H9 (cell line): ENCODE measurements at regions not wholly inside any gene's neighbourhood (a gene's known extent, or its start where the extent isn't known, plus 50 kb on each side); places are given as distances from the start of the nearest gene placed in this dataset.

Experiments
- DNase-seq: peaks from one replicate; pipeline ENCODE4 v3.0.0-alpha.2; 2017
- H2AFZ ChIP-seq: one replicate; pipeline ENCODE4 v1.6.1; 2013; ENCODE audit warnings: mild to moderate bottlenecking, low read length, control low read depth, moderate library complexity
- H2AK5ac ChIP-seq: 2 replicates; pipeline ENCODE4 v1.6.1; 2013; ENCODE audit warnings: low read length, control low read depth, mixed read lengths; ENCODE audit not compliant: insufficient read length
- H2BK120ac ChIP-seq: one replicate; pipeline ENCODE4 v1.6.1; 2013; ENCODE audit warnings: low read depth, mild to moderate bottlenecking, low read length, control low read depth, inconsistent platforms; ENCODE audit not compliant: poor library complexity, severe bottlenecking
- H2BK12ac ChIP-seq: 2 replicates; pipeline ENCODE4 v1.6.1; 2013; ENCODE audit warnings: low read length, control low read depth, mixed read lengths, low read depth; ENCODE audit not compliant: insufficient read length
- H2BK15ac ChIP-seq: 2 replicates; pipeline ENCODE4 v1.6.1; 2013; ENCODE audit warnings: low read depth, low read length, control low read depth
- H2BK20ac ChIP-seq: one replicate; pipeline ENCODE4 v1.6.1; 2013; ENCODE audit warnings: low read depth, mild to moderate bottlenecking, low read length, control low read depth, inconsistent platforms; ENCODE audit not compliant: poor library complexity, severe bottlenecking
- H2BK5ac ChIP-seq: 2 replicates; pipeline ENCODE4 v1.6.1; 2013; ENCODE audit warnings: low read length, control low read depth, mixed read lengths; ENCODE audit not compliant: insufficient read length
- H3K14ac ChIP-seq: 2 replicates; pipeline ENCODE4 v1.6.1; 2013; ENCODE audit warnings: low read length, control low read depth; ENCODE audit not compliant: insufficient read depth
- H3K18ac ChIP-seq: 2 replicates; pipeline ENCODE4 v1.6.1; 2013; ENCODE audit warnings: low read depth, mild to moderate bottlenecking, mixed read lengths, low read length, control low read depth; ENCODE audit not compliant: insufficient read length
- H3K23ac ChIP-seq: 2 replicates; pipeline ENCODE4 v1.6.1; 2013; ENCODE audit warnings: low read length, control low read depth, mixed read lengths, low read depth; ENCODE audit not compliant: insufficient read length
- H3K23me2 ChIP-seq: 2 replicates; pipeline ENCODE4 v1.6.1; 2013; ENCODE audit warnings: low read depth, mild to moderate bottlenecking, mixed read lengths, low read length, control low read depth; ENCODE audit not compliant: insufficient read length, poor library complexity, severe bottlenecking
- H3K27ac ChIP-seq: 2 replicates; pipeline ENCODE4 v1.5.1; 2013; ENCODE audit warnings: low read length, control low read depth, mixed read lengths, low read depth; ENCODE audit not compliant: insufficient read length
- H3K27me3 ChIP-seq: 2 replicates; pipeline ENCODE4 v1.6.1; 2013; ENCODE audit warnings: low read length, control low read depth, inconsistent platforms; ENCODE audit not compliant: insufficient read depth
- H3K4ac ChIP-seq: 2 replicates; pipeline ENCODE4 v1.6.1; 2013; ENCODE audit warnings: low read depth, mild to moderate bottlenecking, control low read depth, inconsistent platforms, low read length, moderate library complexity
- H3K4me1 ChIP-seq: 2 replicates; pipeline ENCODE4 v1.6.1; 2013; ENCODE audit warnings: low read length, control low read depth, inconsistent platforms; ENCODE audit not compliant: insufficient read depth
- H3K4me2 ChIP-seq: 2 replicates; pipeline ENCODE4 v1.6.1; 2013; ENCODE audit warnings: low read length, control low read depth, mixed read lengths; ENCODE audit not compliant: insufficient read length, insufficient read depth
- H3K56ac ChIP-seq: 2 replicates; pipeline ENCODE4 v1.6.1; 2013; ENCODE audit warnings: low read depth, mild to moderate bottlenecking, mixed read lengths, low read length, control low read depth; ENCODE audit not compliant: insufficient read length
- H3K79me1 ChIP-seq: 2 replicates; pipeline ENCODE4 v1.6.1; 2013; ENCODE audit warnings: low read depth, mild to moderate bottlenecking, moderate library complexity, low read length, control low read depth, inconsistent platforms; ENCODE audit not compliant: insufficient read depth, poor library complexity, severe bottlenecking
- H3K79me2 ChIP-seq: 2 replicates; pipeline ENCODE4 v1.6.1; 2013; ENCODE audit warnings: low read length, control low read depth, inconsistent platforms; ENCODE audit not compliant: insufficient read depth
- H3K9ac ChIP-seq: 2 replicates; pipeline ENCODE4 v1.6.1; 2013; ENCODE audit warnings: low read length, control low read depth, mixed read lengths; ENCODE audit not compliant: insufficient read length; ENCODE audit errors: extremely low read depth
- H3K9me3 ChIP-seq: one replicate; pipeline ENCODE4 v1.6.1; 2013; ENCODE audit warnings: low read depth, low read length, inconsistent platforms; ENCODE audit not compliant: control insufficient read depth
- H3T11ph ChIP-seq: one replicate; pipeline ENCODE4 v1.6.1; 2013; ENCODE audit warnings: mild to moderate bottlenecking, low read length, control low read depth, inconsistent platforms
- H4K20me1 ChIP-seq: one replicate; pipeline ENCODE4 v1.6.1; 2013; ENCODE audit not compliant: control insufficient read depth, insufficient read length, insufficient read depth
- H4K5ac ChIP-seq: 2 replicates; pipeline ENCODE4 v1.6.1; 2013; ENCODE audit warnings: low read depth, mild to moderate bottlenecking, mixed read lengths, low read length, control low read depth; ENCODE audit not compliant: insufficient read length
- H4K8ac ChIP-seq: replicated peaks from 2 replicates; pipeline ENCODE4 v1.6.1; 2013; ENCODE audit warnings: low read length, control low read depth, mixed read lengths, low read depth; ENCODE audit not compliant: insufficient read length
- H4K91ac ChIP-seq: 2 replicates; pipeline ENCODE4 v1.6.1; 2013; ENCODE audit warnings: low read depth, mild to moderate bottlenecking, moderate library complexity, mixed read lengths, low read length, control low read depth; ENCODE audit not compliant: insufficient read length
- H3K27ac Mint-ChIP-seq, 3 experiments: 2 replicates in 2 of 3; 3 replicates in 1 of 3; pipeline ENCODE4 v1.8.0; 2020 to 2021; ENCODE audit warnings: mixed read lengths in 3 of 3, mild to moderate bottlenecking in 1 of 3, moderate library complexity in 1 of 3
- H3K27me3 Mint-ChIP-seq: 2 replicates; pipeline ENCODE4 v1.8.0; 2021; ENCODE audit warnings: low read depth, mild to moderate bottlenecking, moderate library complexity, mixed read lengths
- H3K36me3 Mint-ChIP-seq, 3 experiments: 2 replicates in 2 of 3; 3 replicates in 1 of 3; pipeline ENCODE4 v1.8.0; 2020 to 2021; ENCODE audit warnings: low read depth in 3 of 3, mixed read lengths in 3 of 3; ENCODE audit not compliant: insufficient read depth in 1 of 3
- H3K4me1 Mint-ChIP-seq, 2 experiments: 2 replicates each; pipeline ENCODE4 v1.8.0; 2020; ENCODE audit warnings: mixed read lengths in 2 of 2
- H3K4me3 Mint-ChIP-seq, 2 experiments: 2 replicates in 1 of 2; 3 replicates in 1 of 2; pipeline ENCODE4 v1.8.0; 2020 to 2021; ENCODE audit warnings: mild to moderate bottlenecking in 2 of 2, mixed read lengths in 2 of 2, moderate library complexity in 1 of 2
- H3K9me3 Mint-ChIP-seq, 2 experiments: 2 replicates in 1 of 2; 3 replicates in 1 of 2; pipeline ENCODE4 v1.8.0; 2020; ENCODE audit warnings: mild to moderate bottlenecking in 2 of 2, mixed read lengths in 2 of 2, moderate library complexity in 1 of 2
- WGBS: extraction: QIAGEN DNeasy Blood & Tissue Kit; methylation state at CpG from one replicate; pipeline ENCODE4 v1.1.7; 2013; ENCODE audit warnings: missing lambda C conversion rate, low lambda C conversion rate, mixed read lengths; ENCODE audit not compliant: insufficient read length; ENCODE audit errors: extremely low coverage; 5-methylcytosine and 5-hydroxymethylcytosine counted together
- TF ChIP-seq, protein P1 (sequence below): fragments of 200-600 bp; sonication (generic); conservative IDR thresholded peaks from 3 replicates; pipeline ENCODE4 v1.8.0; 2021; ENCODE audit warnings: antibody characterized with exemption, mild to moderate bottlenecking

DNA sequence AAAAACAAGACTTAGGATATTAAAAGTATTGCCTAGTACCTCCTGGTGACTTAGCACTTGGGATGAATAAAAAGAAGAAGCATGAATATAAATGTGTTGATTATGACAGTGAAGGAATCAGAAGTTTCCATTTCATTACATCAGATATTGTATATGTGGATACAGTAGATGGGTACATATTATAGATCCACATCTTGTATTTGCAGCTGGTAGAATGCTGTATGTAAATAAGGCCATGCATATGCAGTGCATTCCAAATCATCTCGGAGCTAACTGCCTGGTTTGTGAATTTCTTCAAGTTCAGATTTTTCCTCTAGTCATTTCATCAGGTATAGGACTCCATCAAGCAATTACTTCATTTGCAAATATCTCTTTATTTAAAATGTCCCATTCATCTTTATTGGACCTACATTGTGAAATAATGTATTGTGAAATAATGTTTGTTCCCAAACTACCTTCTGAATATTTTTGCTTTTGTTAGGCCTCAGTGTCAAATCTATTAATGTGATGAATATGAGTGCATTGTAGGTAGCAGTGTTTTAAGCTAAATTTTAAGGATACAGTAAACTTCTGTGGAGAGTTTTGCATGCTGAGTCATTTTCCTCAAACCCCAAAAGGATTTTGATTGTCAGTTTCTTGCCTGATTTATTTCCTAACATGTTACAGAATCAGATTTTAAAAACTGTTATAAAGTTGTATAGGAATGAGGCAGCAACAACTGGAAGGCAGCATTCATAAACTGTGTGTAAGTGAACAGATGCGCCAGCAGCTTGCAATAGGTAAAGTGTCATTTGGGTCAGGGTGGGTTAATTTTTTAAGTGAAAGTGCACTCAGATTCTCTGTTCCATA is 370.8 kb upstream of the RIOK2 start:
- Histone ChIP-seq H3K23me2 (no peaks in the 10 kb centered on the region), H3K79me1 (no peaks in the 10 kb centered on the region), H2BK15ac (no peak overlapping the region), H4K20me1 (no peaks in the 10 kb centered on the region), H3K79me2 (no peaks in the 10 kb centered on the region), H2BK20ac (no peak overlapping the region), H3T11ph (no peak overlapping the region), H2BK120ac (no peak overlapping the region), H3K9ac (no peak overlapping the region), H4K8ac (no peak overlapping the region), H2BK5ac (no peak overlapping the region), H4K5ac (no peak overlapping the region), H3K9me3 (no peaks in the 10 kb centered on the region), H2AK5ac (no peak overlapping the region), H4K91ac (no peak overlapping the region), H3K4ac (no peak overlapping the region), H3K18ac (no peak overlapping the region), H3K23ac (no peak overlapping the region), H2AFZ (no peak overlapping the region), H3K14ac (no peak overlapping the region), H3K4me2 (no peak overlapping the region), H3K27ac (no peak overlapping the region), H3K4me1 (no peaks in the 10 kb centered on the region), H2BK12ac (no peak overlapping the region), H3K56ac (no peak overlapping the region), H3K27me3 (no peaks in the 10 kb centered on the region)
- Mint-ChIP-seq H3K27ac (no peak overlapping the region), H3K4me3 (no peak overlapping the region), H3K4me1 (peaks cover 5 to 15% of the 10 kb centered on the region in 2 experiments), H3K27me3 (no peaks in the 10 kb centered on the region), H3K36me3 (no peaks in the 10 kb centered on the region; a peak in 1 of 7 replicates), H3K9me3 (no peaks in the 10 kb centered on the region; a peak in 2 of 5 replicates)
- no CpG with 5 or more reads among the region's 2 CpGs for WGBS
- DNase-seq: no peak
- TF ChIP-seq, protein P1, sequence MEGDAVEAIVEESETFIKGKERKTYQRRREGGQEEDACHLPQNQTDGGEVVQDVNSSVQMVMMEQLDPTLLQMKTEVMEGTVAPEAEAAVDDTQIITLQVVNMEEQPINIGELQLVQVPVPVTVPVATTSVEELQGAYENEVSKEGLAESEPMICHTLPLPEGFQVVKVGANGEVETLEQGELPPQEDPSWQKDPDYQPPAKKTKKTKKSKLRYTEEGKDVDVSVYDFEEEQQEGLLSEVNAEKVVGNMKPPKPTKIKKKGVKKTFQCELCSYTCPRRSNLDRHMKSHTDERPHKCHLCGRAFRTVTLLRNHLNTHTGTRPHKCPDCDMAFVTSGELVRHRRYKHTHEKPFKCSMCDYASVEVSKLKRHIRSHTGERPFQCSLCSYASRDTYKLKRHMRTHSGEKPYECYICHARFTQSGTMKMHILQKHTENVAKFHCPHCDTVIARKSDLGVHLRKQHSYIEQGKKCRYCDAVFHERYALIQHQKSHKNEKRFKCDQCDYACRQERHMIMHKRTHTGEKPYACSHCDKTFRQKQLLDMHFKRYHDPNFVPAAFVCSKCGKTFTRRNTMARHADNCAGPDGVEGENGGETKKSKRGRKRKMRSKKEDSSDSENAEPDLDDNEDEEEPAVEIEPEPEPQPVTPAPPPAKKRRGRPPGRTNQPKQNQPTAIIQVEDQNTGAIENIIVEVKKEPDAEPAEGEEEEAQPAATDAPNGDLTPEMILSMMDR: no peak
